Activated CD4-positive, alpha-beta T cell treated with anti-CD3 and anti-CD28 coated beads, Interleukin-2, amount 50 U/mL, for 1 hour (primary cell): ENCODE measurements at regions not wholly inside any gene's neighbourhood (a gene's known extent, or its start where the extent isn't known, plus 50 kb on each side); places are given as distances from the start of the nearest gene placed in this dataset.

Experiments used
- DNase-seq: peaks from one replicate; pipeline ENCODE4 v3.0.0-alpha.2; 2020

- DNase-seq = no peak
These were observed 332.9 kb upstream of the PRDM1 start for GRCh38 chr6:105753207-105753606.

GRCh38 chr6:105750089-105750488, 336.0 kb upstream of the PRDM1 start:
- DNase-seq = no peak

- DNase-seq = no peak
These were observed 337.4 kb upstream of the PRDM1 start for GRCh38 chr6:105748737-105749161.

- DNase-seq = no peak
These were observed 338.2 kb upstream of the PRDM1 start for GRCh38 chr6:105747823-105748405.

- DNase-seq = no peak
These were observed 339.6 kb upstream of the PRDM1 start for GRCh38 chr6:105746509-105746908.

GRCh38 chr6:105746130-105746505, 340.0 kb upstream of the PRDM1 start:
- DNase-seq = no peak

GRCh38 chr6:105745464-105746129, 340.5 kb upstream of the PRDM1 start:
- DNase-seq = no peak

- DNase-seq = no peak
These were observed 341.3 kb upstream of the PRDM1 start for GRCh38 chr6:105744815-105745214.

- DNase-seq = no peak
These were observed 338.2 kb upstream of the PREP start for GRCh38 chr6:105740946-105741645.

GRCh38 chr6:105739764-105740163, 336.9 kb upstream of the PREP start:
- no peak for DNase-seq

- no peak for DNase-seq
These were observed 330.8 kb upstream of the PREP start for GRCh38 chr6:105733556-105734162.

GRCh38 chr6:105728995-105729394, 326.1 kb upstream of the PREP start:
- no peak for DNase-seq

GRCh38 chr6:105726902-105727655, 324.2 kb upstream of the PREP start:
- no peak for DNase-seq

- DNase-seq = no peak
These were observed 312.0 kb upstream of the PREP start for GRCh38 chr6:105714846-105715245.

GRCh38 chr6:105713474-105714118, 310.7 kb upstream of the PREP start:
- no peak for DNase-seq

- no peak for DNase-seq
These were observed 308.3 kb upstream of the PREP start for GRCh38 chr6:105711216-105711615.

GRCh38 chr6:105705608-105706007, 302.7 kb upstream of the PREP start:
- DNase-seq = no peak

GRCh38 chr6:105695461-105695860, 292.6 kb upstream of the PREP start:
- DNase-seq = no peak

GRCh38 chr6:105692613-105693215, 289.8 kb upstream of the PREP start:
- no peak for DNase-seq

GRCh38 chr6:105691971-105692370, 289.1 kb upstream of the PREP start:
- no peak for DNase-seq

- no peak for DNase-seq
These were observed 288.2 kb upstream of the PREP start for GRCh38 chr6:105691081-105691480.

- no peak for DNase-seq
These were observed 285.7 kb upstream of the PREP start for GRCh38 chr6:105688573-105688972.
